ENCODE measurements at regions not wholly inside any gene's neighbourhood (a gene's known extent, or its start where the extent isn't known, plus 50 kb on each side); places are given as distances from the start of the nearest gene placed in this dataset.

GRCh38 chr17:31595666-31596381 lies 204.3 kb downstream of the RAB11FIP4 start:
- no peak overlapping the region for H3K4me3 ChIP-seq (ENCODE audit: low read depth in 1 of 2, low read length in 2 of 2)
- no peaks in the 10 kb centered on the region for H3K27me3 ChIP-seq (ENCODE audit: control insufficient read depth in 1 of 2, insufficient read depth in 2 of 2, low read length in 2 of 2)
- H3K9me3 ChIP-seq (ENCODE audit: low read length), result no peaks in the 10 kb centered on the region
- H3K4me1 ChIP-seq (ENCODE audit: insufficient read depth, low read length), result peaks cover 12% of the 10 kb centered on the region
- peak overlapping the region; percentile 59 for H3K27ac ChIP-seq (ENCODE audit: low read depth, low read length)
- H3K36me3 ChIP-seq (ENCODE audit: insufficient read depth, low read length), result no peaks in the 10 kb centered on the region
- no peak overlapping the region for H3K9ac ChIP-seq (ENCODE audit: low read length)

- Histone ChIP-seq H3K27ac (ENCODE audit: low read depth, low read length) (no peak overlapping the region), H3K4me3 (ENCODE audit: low read depth in 1 of 2, low read length in 2 of 2) (no peak overlapping the region), H3K4me1 (ENCODE audit: insufficient read depth, low read length) (peaks cover 12% of the 10 kb centered on the region), H3K36me3 (ENCODE audit: insufficient read depth, low read length) (no peaks in the 10 kb centered on the region), H3K27me3 (ENCODE audit: control insufficient read depth in 1 of 2, insufficient read depth in 2 of 2, low read length in 2 of 2) (no peaks in the 10 kb centered on the region), H3K9me3 (ENCODE audit: low read length) (no peaks in the 10 kb centered on the region), H3K9ac (ENCODE audit: low read length) (no peak overlapping the region)
Measured at GRCh38 chr17:31595076-31595475, 203.6 kb downstream of the RAB11FIP4 start.

GRCh38 chr17:31594416-31594815 lies 202.9 kb downstream of the RAB11FIP4 start:
- Histone ChIP-seq H3K27ac (ENCODE audit: low read depth, low read length) (no peak overlapping the region), H3K4me3 (ENCODE audit: low read depth in 1 of 2, low read length in 2 of 2) (no peak overlapping the region), H3K27me3 (ENCODE audit: control insufficient read depth in 1 of 2, insufficient read depth in 2 of 2, low read length in 2 of 2) (no peaks in the 10 kb centered on the region), H3K4me1 (ENCODE audit: insufficient read depth, low read length) (peaks cover 12% of the 10 kb centered on the region), H3K36me3 (ENCODE audit: insufficient read depth, low read length) (no peaks in the 10 kb centered on the region), H3K9ac (ENCODE audit: low read length) (no peak overlapping the region), H3K9me3 (ENCODE audit: low read length) (no peaks in the 10 kb centered on the region)

- Histone ChIP-seq H3K9ac (ENCODE audit: low read length) (no peak overlapping the region), H3K27me3 (ENCODE audit: control insufficient read depth in 1 of 2, insufficient read depth in 2 of 2, low read length in 2 of 2) (no peaks in the 10 kb centered on the region), H3K4me3 (ENCODE audit: low read depth in 1 of 2, low read length in 2 of 2) (no peak overlapping the region), H3K4me1 (ENCODE audit: insufficient read depth, low read length) (peaks cover 12% of the 10 kb centered on the region), H3K27ac (ENCODE audit: low read depth, low read length) (no peak overlapping the region), H3K36me3 (ENCODE audit: insufficient read depth, low read length) (no peaks in the 10 kb centered on the region), H3K9me3 (ENCODE audit: low read length) (no peaks in the 10 kb centered on the region)
Measured at GRCh38 chr17:31593806-31594205, 202.3 kb downstream of the RAB11FIP4 start.

GRCh38 chr17:31591924-31592323 lies 200.4 kb downstream of the RAB11FIP4 start:
- Histone ChIP-seq H3K9ac (ENCODE audit: low read length) (no peak overlapping the region), H3K27me3 (ENCODE audit: control insufficient read depth in 1 of 2, insufficient read depth in 2 of 2, low read length in 2 of 2) (no peaks in the 10 kb centered on the region), H3K4me3 (ENCODE audit: low read depth in 1 of 2, low read length in 2 of 2) (no peak overlapping the region), H3K27ac (ENCODE audit: low read depth, low read length) (no peak overlapping the region), H3K4me1 (ENCODE audit: insufficient read depth, low read length) (peaks cover 10% of the 10 kb centered on the region), H3K9me3 (ENCODE audit: low read length) (no peaks in the 10 kb centered on the region), H3K36me3 (ENCODE audit: insufficient read depth, low read length) (no peaks in the 10 kb centered on the region)

- H3K9ac ChIP-seq (ENCODE audit: low read length), result no peak overlapping the region
- no peak overlapping the region for H3K27ac ChIP-seq (ENCODE audit: low read depth, low read length)
- H3K36me3 ChIP-seq (ENCODE audit: insufficient read depth, low read length), result no peaks in the 10 kb centered on the region
- H3K4me1 ChIP-seq (ENCODE audit: insufficient read depth, low read length), result no peaks in the 10 kb centered on the region
- H3K4me3 ChIP-seq (ENCODE audit: low read depth in 1 of 2, low read length in 2 of 2), result no peak overlapping the region
- no peaks in the 10 kb centered on the region for H3K9me3 ChIP-seq (ENCODE audit: low read length)
- no peaks in the 10 kb centered on the region for H3K27me3 ChIP-seq (ENCODE audit: control insufficient read depth in 1 of 2, insufficient read depth in 2 of 2, low read length in 2 of 2)
Measured at GRCh38 chr17:31588512-31588911, 197.0 kb downstream of the RAB11FIP4 start.

GRCh38 chr17:31588034-31588433 lies 196.6 kb downstream of the RAB11FIP4 start:
- no peaks in the 10 kb centered on the region for H3K36me3 ChIP-seq (ENCODE audit: insufficient read depth, low read length)
- H3K9ac ChIP-seq (ENCODE audit: low read length), result no peak overlapping the region
- no peaks in the 10 kb centered on the region for H3K27me3 ChIP-seq (ENCODE audit: control insufficient read depth in 1 of 2, insufficient read depth in 2 of 2, low read length in 2 of 2)
- H3K9me3 ChIP-seq (ENCODE audit: low read length), result no peaks in the 10 kb centered on the region
- no peak overlapping the region for H3K27ac ChIP-seq (ENCODE audit: low read depth, low read length)
- no peak overlapping the region for H3K4me3 ChIP-seq (ENCODE audit: low read depth in 1 of 2, low read length in 2 of 2)
- H3K4me1 ChIP-seq (ENCODE audit: insufficient read depth, low read length), result no peaks in the 10 kb centered on the region

Data from muscle layer of colon (tissue), 2 donors.